HG03457 (cell line): ENCODE measurements at regions not wholly inside any gene's neighbourhood (a gene's known extent, or its start where the extent isn't known, plus 50 kb on each side); places are given as distances from the start of the nearest gene placed in this dataset.

Experiments used
- ATAC-seq: cut with Tn5 transposase; IDR thresholded peaks from one replicate; pipeline ENCODE4 v1.9.1; 2021; ENCODE audit warnings: moderate number of reproducible peaks; ENCODE audit not compliant: unreplicated experiment

DNA sequence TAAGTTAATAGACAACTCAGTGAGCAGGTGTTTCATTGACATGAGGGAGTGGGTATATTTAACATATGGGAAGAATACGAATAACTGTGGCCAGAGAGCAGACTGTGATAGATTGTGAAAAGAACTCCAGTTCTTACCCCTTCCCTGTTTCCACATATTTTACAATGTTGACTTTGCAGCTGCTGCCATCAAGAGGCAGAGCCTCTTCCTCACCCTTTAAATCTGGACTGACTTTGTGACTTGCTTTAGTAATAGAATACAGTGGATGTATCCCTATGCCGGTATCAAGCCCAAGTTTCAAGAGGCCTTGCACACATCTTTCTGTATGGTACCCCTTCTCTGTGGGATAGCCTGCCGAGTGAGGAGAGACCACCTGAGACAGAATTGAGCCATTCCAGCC is 356.7 kb downstream of the ETNK1 start:
- ATAC-seq: no peak

DNA sequence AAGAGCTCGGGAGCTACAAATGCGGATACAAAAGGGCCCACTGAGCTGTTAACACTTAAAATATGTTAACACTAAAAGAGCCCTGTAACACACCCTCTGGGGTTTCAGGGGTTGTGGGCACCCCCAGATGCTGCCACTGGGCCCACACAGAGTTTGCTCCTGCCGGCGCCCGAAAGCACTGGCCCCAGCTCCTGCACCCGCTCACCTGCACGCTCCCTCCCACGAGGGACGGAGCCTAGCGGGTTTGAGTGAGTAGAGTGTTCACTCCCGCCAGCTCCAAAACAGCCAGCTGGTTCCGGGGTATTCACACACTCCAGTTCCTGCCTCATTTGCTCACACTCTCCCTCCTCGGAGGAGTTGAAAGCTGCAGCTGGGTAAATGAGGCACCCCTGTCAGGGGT is 357.7 kb downstream of the ETNK1 start:
- no peak for ATAC-seq

GRCh38 chr12:22986997-22987396 is 362.0 kb downstream of the ETNK1 start:
- no peak for ATAC-seq

GRCh38 chr12:22990501-22990900 is 365.5 kb downstream of the ETNK1 start:
- no peak for ATAC-seq

GRCh38 chr12:22991250-22991844 is 366.4 kb downstream of the ETNK1 start:
- no peak for ATAC-seq

DNA sequence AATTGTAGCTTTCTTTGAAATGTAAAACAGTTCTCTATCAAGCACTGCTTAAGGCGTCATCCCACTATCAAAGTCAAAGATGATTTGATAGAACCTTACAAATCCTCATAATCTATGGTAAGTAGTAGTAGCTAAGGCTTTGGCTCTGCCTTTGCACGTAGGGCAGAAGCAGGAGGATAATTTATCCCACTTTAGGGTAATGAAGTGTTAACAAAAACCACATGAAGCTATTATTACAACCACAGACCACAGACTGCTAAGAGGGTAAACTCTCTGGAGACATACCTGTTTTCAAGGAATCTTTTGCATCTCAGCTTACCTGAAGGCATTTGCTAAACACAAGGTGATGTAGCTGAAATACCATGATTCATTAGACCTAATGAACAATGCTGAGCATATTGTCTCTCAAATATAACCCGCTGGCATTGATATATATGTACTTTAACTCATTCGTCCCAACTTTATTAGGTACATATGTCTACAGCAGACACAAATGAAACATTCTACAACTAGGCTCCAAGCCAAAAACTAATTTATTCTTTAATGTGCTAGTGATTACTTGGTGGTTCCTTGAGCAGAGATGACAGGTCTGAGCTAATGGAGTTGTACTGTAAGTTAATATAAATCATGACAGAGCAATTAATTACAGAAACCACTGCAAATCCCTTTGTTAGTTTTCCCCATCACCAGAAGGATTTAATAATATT is 368.8 kb downstream of the ETNK1 start:
- ATAC-seq: no peak

GRCh38 chr12:22994316-22994675 is 369.3 kb downstream of the ETNK1 start:
- no peak for ATAC-seq

DNA sequence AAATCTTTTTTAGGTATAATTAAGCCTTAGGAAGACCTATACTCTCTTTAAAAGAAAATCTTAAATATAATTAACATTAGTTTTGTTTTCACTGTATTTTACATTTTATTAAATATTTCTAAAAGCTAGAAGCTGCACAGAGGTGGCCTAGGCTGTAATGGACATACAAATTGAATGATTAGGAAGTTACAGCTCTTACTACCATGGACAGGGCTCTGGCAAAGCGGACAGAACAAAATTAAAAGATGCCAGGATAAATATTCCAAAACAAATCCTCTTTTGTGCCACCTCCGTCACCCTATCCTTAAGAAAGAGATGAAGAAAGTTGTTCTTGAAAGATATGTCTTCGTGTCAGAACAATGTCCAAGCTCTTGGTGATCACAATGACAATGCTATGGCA is 376.5 kb downstream of the ETNK1 start:
- no peak for ATAC-seq

DNA sequence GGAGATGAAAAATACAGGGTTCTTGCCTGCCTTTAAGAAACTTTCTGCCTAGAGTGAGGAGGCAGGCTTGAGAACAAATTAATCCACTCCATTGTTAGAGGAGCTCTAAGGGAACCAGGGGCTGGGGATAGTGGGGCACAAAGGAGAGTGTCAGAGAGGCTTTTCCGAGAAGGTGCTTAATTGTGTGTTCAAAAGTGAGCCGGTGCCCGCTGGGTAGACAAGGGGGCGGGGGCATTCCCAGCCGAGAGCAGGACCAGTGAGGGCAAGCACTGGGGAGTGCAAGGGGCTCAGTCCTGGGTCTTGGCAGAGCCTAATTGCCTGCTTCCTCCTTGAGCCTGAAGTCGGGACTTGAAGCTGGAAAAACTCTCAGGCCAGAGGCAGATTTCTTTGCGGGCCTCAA is 377.4 kb downstream of the ETNK1 start:
- no peak for ATAC-seq

- no peak for ATAC-seq
These were observed 379.6 kb downstream of the ETNK1 start for GRCh38 chr12:23004473-23005020.

- ATAC-seq: no peak
These were observed 380.4 kb downstream of the ETNK1 start for GRCh38 chr12:23005387-23005786.

DNA sequence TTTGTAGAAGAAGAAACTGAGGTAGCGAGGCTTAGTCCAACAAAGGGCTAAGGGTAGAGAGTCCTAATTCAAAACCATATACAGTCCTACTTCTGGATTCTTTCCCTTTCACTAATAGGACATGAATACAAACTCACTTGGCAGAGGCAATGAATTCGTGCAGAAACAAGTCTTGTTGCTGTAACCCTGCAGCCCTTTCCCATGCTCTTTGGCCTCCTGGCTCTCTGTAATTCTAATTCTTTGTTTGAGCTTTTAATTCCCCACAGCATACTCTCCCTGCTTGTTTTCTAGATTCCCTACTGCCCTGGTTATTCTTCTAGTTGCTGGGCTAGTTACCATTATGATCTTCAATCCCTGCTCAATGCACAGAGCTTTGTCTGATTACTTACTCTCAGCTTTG is 381.4 kb downstream of the ETNK1 start:
- ATAC-seq: no peak

DNA sequence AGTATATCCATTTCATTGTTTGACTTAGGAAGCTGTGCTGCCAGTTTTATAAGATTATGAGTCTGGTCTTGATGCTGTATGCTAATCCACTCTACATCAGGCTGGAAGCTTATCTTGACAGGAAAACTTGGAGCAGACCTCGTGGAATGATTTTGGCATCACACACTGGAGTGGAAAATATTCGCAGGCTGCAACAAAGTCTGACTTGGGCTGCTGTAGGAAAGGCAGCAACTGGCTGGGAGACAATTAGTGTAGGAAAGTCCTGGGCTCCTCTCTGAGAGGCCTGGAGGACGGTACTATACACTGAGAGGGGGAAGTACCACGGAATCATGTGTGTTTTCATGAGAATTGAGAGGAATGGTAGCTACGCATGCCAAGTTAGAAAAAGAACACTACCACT is 383.7 kb downstream of the ETNK1 start:
- ATAC-seq: no peak

DNA sequence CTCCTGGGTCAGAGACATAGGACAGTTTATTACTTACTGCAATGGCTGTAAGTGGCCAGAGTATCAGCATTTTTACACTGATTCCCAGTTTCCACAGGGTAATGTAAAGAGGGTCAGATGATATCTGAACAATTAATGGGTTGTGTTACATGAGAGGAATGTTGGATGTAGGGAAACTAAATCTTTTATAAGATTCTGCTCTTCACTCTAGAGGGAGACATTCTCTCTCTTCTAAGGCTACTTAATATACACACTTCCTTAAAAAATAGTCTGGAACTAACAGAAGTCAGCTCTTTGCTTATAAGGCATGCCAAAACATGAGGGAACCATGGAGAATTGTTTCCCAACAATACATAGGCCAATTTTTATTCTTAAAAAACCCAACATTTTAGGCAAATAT is 389.8 kb downstream of the ETNK1 start:
- no peak for ATAC-seq

GRCh38 chr12:23025372-23026016 is 400.5 kb downstream of the ETNK1 start:
- ATAC-seq: no peak

DNA sequence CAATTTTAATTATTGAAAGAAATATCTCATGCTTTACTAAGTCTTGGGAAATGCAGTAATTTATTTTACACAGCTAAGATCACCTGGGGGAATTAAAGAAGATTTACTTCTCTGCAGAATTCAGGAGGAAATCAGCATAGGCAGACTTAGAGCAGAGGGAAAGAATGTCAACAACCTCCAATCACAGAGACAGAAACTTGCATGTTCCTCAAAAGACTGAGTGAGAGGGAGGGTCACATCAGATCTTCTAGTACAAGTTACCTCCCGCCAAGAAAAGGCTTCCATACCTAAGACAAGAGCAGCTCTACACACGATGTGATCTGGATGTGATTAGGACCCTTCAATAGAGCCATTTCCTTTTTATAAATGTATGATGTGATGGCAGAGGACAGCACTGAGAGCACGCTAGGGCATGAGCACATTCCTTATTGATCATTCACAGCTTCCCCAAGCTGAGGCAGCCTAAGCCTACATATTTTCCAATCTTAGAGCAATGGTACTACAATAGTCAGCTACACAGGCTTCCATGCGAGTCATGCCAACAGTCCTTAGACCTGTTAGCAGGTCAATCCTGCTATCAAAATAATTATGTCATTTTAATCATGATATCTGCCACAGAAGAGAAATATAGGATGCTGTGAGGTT is 403.3 kb downstream of the ETNK1 start:
- no peak for ATAC-seq

DNA sequence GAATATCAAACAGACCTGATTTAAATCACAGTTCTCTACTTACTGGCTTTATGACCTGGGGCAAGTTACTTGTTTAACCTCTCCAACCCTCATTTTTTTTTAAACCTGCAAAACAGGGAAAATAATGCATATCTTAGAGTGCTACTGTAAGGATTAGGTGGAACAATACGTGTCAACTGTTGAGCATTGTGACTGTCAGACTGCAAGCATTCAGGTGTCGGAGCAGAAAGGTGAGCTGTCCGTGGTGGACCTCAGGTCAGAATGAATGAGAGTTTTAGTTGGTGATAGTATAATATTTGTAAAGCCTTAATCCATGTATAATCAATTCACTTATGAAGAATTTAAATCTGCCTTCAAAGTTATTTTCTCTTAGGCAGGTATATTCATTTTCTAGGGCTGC is 404.2 kb downstream of the ETNK1 start:
- no peak for ATAC-seq

GRCh38 chr12:23039834-23040233 is 414.9 kb downstream of the ETNK1 start:
- no peak for ATAC-seq

DNA sequence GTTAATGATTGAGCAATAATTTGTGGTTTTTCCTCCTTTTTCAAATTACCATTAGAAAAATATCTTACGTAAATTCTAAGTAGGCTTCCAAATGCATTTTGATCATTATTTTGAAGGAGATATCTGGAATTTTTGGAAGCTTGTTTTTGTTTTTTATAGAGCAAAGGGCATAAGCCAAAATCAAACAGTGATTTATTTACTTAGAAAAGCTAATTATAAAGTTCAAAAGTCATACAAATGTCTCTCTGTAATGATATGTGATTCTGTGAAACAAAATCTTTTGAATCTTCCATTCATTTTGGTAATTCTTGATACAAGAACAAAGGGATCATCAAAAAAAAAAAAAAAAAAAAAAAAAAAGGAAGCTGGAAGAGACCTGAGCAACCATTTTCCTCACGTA is 416.8 kb downstream of the ETNK1 start:
- ATAC-seq: no peak

DNA sequence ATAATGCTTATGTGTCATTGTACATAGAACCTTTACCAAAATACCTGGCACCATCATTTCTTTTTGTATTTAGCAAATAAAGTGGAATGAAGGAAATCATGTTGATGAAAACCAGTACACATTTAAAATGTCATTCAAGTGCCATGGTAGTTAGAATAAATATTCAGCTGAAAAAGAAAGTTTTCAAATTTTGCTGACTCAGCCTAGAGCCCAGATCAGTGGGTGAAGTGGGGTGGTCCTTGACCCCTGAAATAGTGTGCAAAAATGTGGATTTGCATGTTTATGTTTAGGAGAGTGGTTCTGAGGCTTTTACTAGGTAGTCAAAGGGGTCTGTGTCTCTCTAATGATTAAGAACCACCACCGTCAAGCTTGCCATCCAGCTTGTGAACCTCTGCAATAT is 418.7 kb downstream of the ETNK1 start:
- no peak for ATAC-seq

DNA sequence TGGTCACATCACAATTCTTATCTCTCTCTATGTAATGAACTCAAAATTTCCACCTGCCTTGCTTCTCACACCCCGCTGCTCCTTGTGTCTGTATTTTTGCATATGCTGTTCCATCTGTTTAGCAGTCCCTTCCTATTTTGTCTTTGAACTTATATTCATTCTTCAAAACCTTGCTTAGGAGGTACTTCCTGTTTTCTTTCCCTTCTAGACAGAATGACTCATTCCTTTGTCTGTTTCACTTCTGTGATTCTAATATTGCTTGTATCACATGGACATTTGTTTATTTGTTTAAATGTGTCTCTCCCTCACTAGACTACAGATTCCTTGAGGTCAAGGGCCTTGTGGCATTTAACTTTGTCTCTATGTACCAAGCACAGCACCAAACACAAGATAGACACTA is 424.2 kb downstream of the ETNK1 start:
- no peak for ATAC-seq

DNA sequence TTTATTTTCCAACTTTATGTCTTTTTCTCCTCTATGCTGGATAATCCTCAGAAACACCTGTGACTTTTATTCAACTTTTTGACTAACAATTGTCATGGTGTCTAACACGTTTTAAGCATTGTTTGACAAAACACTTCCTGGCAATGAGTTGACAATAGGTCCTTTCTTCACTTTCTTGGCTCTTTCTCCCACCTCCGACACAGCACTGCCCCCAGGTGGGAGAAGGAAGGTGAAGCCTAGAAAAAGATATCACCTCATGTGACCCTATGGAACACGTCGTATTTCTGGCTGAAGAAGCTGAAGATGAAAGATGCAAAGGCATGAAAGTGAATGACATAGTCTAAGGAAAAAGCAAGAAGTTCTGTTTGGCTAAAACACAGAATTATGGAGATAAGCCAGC is 430.0 kb downstream of the ETNK1 start:
- ATAC-seq: no peak
